ENCODE measurements at regions not wholly inside any gene's neighbourhood (a gene's known extent, or its start where the extent isn't known, plus 50 kb on each side); places are given as distances from the start of the nearest gene placed in this dataset.

GRCh38 chr11:109956124-109956793 is 136.9 kb upstream of the ZC3H12C start:
- Mint-ChIP-seq H3K27ac (ENCODE audit: unreplicated experiment) (no peak overlapping the region), H3K4me1 (ENCODE audit: unreplicated experiment) (no peaks in the 10 kb centered on the region), H3K4me3 (ENCODE audit: unreplicated experiment) (no peak overlapping the region), H3K9me3 (ENCODE audit: unreplicated experiment) (no peaks in the 10 kb centered on the region), H3K27me3 (ENCODE audit: unreplicated experiment) (peaks cover 3% of the 10 kb centered on the region), H3K36me3 (ENCODE audit: low read depth, unreplicated experiment) (no peaks in the 10 kb centered on the region)
- no peak for TF ChIP-seq CTCF (IDR thresholded peaks at IDR 0.05; ENCODE audit: unreplicated experiment)
- no peak for DNase-seq (ENCODE audit: low spot score)

GRCh38 chr11:109957000-109957399 is 136.2 kb upstream of the ZC3H12C start:
- H3K4me1 Mint-ChIP-seq (ENCODE audit: unreplicated experiment), result no peaks in the 10 kb centered on the region
- H3K36me3 Mint-ChIP-seq (ENCODE audit: low read depth, unreplicated experiment), result no peaks in the 10 kb centered on the region
- TF ChIP-seq CTCF (IDR thresholded peaks at IDR 0.05; ENCODE audit: unreplicated experiment), result no peak
- no peak overlapping the region for H3K27ac Mint-ChIP-seq (ENCODE audit: unreplicated experiment)
- no peak overlapping the region for H3K4me3 Mint-ChIP-seq (ENCODE audit: unreplicated experiment)
- no peaks in the 10 kb centered on the region for H3K9me3 Mint-ChIP-seq (ENCODE audit: unreplicated experiment)
- H3K27me3 Mint-ChIP-seq (ENCODE audit: unreplicated experiment), result peaks cover 3% of the 10 kb centered on the region
- no peak for DNase-seq (ENCODE audit: low spot score)

GRCh38 chr11:109957601-109958000 is 135.6 kb upstream of the ZC3H12C start:
- H3K4me1 Mint-ChIP-seq (ENCODE audit: unreplicated experiment), result no peaks in the 10 kb centered on the region
- no peak for DNase-seq (ENCODE audit: low spot score)
- peaks cover 3% of the 10 kb centered on the region for H3K27me3 Mint-ChIP-seq (ENCODE audit: unreplicated experiment)
- no peak overlapping the region for H3K4me3 Mint-ChIP-seq (ENCODE audit: unreplicated experiment)
- no peak overlapping the region for H3K27ac Mint-ChIP-seq (ENCODE audit: unreplicated experiment)
- H3K9me3 Mint-ChIP-seq (ENCODE audit: unreplicated experiment), result no peaks in the 10 kb centered on the region
- TF ChIP-seq CTCF (IDR thresholded peaks at IDR 0.05; ENCODE audit: unreplicated experiment), result no peak
- H3K36me3 Mint-ChIP-seq (ENCODE audit: low read depth, unreplicated experiment), result no peaks in the 10 kb centered on the region

- no peaks in the 10 kb centered on the region for H3K36me3 Mint-ChIP-seq (ENCODE audit: low read depth, unreplicated experiment)
- H3K9me3 Mint-ChIP-seq (ENCODE audit: unreplicated experiment), result no peaks in the 10 kb centered on the region
- no peak for DNase-seq (ENCODE audit: low spot score)
- TF ChIP-seq CTCF (IDR thresholded peaks at IDR 0.05; ENCODE audit: unreplicated experiment), result no peak
- H3K4me1 Mint-ChIP-seq (ENCODE audit: unreplicated experiment), result no peaks in the 10 kb centered on the region
- no peak overlapping the region for H3K27ac Mint-ChIP-seq (ENCODE audit: unreplicated experiment)
- H3K27me3 Mint-ChIP-seq (ENCODE audit: unreplicated experiment), result peaks cover 3% of the 10 kb centered on the region
- no peak overlapping the region for H3K4me3 Mint-ChIP-seq (ENCODE audit: unreplicated experiment)
Measured at GRCh38 chr11:109958131-109958820, 134.9 kb upstream of the ZC3H12C start.

GRCh38 chr11:109958821-109959166 is 134.4 kb upstream of the ZC3H12C start:
- no peak overlapping the region for H3K4me3 Mint-ChIP-seq (ENCODE audit: unreplicated experiment)
- H3K27ac Mint-ChIP-seq (ENCODE audit: unreplicated experiment), result no peak overlapping the region
- no peaks in the 10 kb centered on the region for H3K9me3 Mint-ChIP-seq (ENCODE audit: unreplicated experiment)
- no peaks in the 10 kb centered on the region for H3K4me1 Mint-ChIP-seq (ENCODE audit: unreplicated experiment)
- H3K27me3 Mint-ChIP-seq (ENCODE audit: unreplicated experiment), result peaks cover 3% of the 10 kb centered on the region
- TF ChIP-seq CTCF (IDR thresholded peaks at IDR 0.05; ENCODE audit: unreplicated experiment), result no peak
- no peak for DNase-seq (ENCODE audit: low spot score)
- no peaks in the 10 kb centered on the region for H3K36me3 Mint-ChIP-seq (ENCODE audit: low read depth, unreplicated experiment)
